NCI-H1092 treated with DMSO at 0.1 percent for 48 hours (cell line): ENCODE measurements at regions not wholly inside any gene's neighbourhood (a gene's known extent, or its start where the extent isn't known, plus 50 kb on each side); places are given as distances from the start of the nearest gene placed in this dataset.

Source experiments
- DNase-seq: peaks from one replicate; lab custom pipeline; 2025; lab: John Stamatoyannopoulos, UW

- DNase-seq: no peak
These were observed 215.6 kb downstream of the PIK3R1 start for GRCh38 chr5:68431186-68431585.

- DNase-seq: no peak
These were observed 216.2 kb downstream of the PIK3R1 start for GRCh38 chr5:68431601-68432337.

- DNase-seq: no peak
These were observed 217.1 kb downstream of the PIK3R1 start for GRCh38 chr5:68432682-68433081.

- DNase-seq: no peak
These were observed 218.0 kb downstream of the PIK3R1 start for GRCh38 chr5:68433526-68433922.

GRCh38 chr5:68433923-68434879 lies 218.6 kb downstream of the PIK3R1 start:
- DNase-seq: no peak

GRCh38 chr5:68435611-68436010 lies 220.1 kb downstream of the PIK3R1 start:
- DNase-seq: no peak

GRCh38 chr5:68436686-68437520 lies 221.3 kb downstream of the PIK3R1 start:
- no peak for DNase-seq

- DNase-seq: no peak
These were observed 223.3 kb downstream of the PIK3R1 start for GRCh38 chr5:68438876-68439275.

- no peak for DNase-seq
These were observed 224.7 kb downstream of the PIK3R1 start for GRCh38 chr5:68440245-68440644.

- no peak for DNase-seq
These were observed 225.1 kb downstream of the PIK3R1 start for GRCh38 chr5:68440651-68441050.

- no peak for DNase-seq
These were observed 225.9 kb downstream of the PIK3R1 start for GRCh38 chr5:68441309-68442073.

- DNase-seq: no peak
These were observed 227.5 kb downstream of the PIK3R1 start for GRCh38 chr5:68443091-68443490.

- no peak for DNase-seq
These were observed 228.5 kb downstream of the PIK3R1 start for GRCh38 chr5:68444048-68444447.

GRCh38 chr5:68444833-68445232 lies 229.3 kb downstream of the PIK3R1 start:
- no peak for DNase-seq

GRCh38 chr5:68445257-68446069 lies 229.9 kb downstream of the PIK3R1 start:
- no peak for DNase-seq

GRCh38 chr5:68446070-68446357 lies 230.5 kb downstream of the PIK3R1 start:
- DNase-seq: no peak

- DNase-seq: no peak
These were observed 230.9 kb downstream of the PIK3R1 start for GRCh38 chr5:68446487-68446894.

GRCh38 chr5:68447136-68447929 lies 231.8 kb downstream of the PIK3R1 start:
- DNase-seq: no peak

- no peak for DNase-seq
These were observed 233.8 kb downstream of the PIK3R1 start for GRCh38 chr5:68449380-68449779.
